GM19468 (cell line): ENCODE measurements at regions not wholly inside any gene's neighbourhood (a gene's known extent, or its start where the extent isn't known, plus 50 kb on each side); places are given as distances from the start of the nearest gene placed in this dataset.

Source experiments
- ATAC-seq: cut with Tn5 transposase; IDR thresholded peaks from one replicate; pipeline ENCODE4 v1.9.1; 2021; ENCODE audit warnings: mild to moderate bottlenecking, moderate library complexity, moderate number of reproducible peaks; ENCODE audit not compliant: unreplicated experiment; ENCODE audit errors: extremely low read depth

GRCh38 chrX:42943051-42943974 lies 165.3 kb upstream of the PPP1R2C start:
- peak; percentile 47 for ATAC-seq

- no peak for ATAC-seq
Measured at GRCh38 chrX:42944381-42944998, 166.5 kb upstream of the PPP1R2C start.

- no peak for ATAC-seq
Measured at GRCh38 chrX:42946544-42947194, 168.7 kb upstream of the PPP1R2C start.

- ATAC-seq: no peak
Measured at GRCh38 chrX:42948723-42949657, 171.0 kb upstream of the PPP1R2C start.

- no peak for ATAC-seq
Measured at GRCh38 chrX:42951747-42952146, 173.8 kb upstream of the PPP1R2C start.

DNA sequence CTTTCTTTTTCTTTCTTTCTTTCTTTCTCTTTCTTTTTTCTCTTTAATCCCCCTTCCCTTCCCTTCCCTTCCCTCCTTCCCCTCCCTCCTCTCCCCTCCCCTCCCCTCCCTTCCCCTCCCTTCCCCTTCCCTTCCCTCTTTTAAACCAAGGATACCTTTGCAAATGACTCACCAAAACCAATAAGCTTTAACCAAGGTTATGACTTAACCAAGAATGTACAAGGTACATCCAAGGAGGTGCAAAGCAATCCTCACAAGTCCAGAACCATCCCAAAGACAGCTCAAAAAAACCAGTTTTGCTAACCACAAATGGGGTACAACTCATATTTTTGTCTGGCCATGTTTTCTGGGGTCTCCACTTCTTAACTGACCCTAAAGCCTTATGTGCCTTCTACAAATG lies 174.7 kb upstream of the PPP1R2C start:
- ATAC-seq: no peak

GRCh38 chrX:42954880-42955279 lies 176.9 kb upstream of the PPP1R2C start:
- ATAC-seq: no peak

GRCh38 chrX:42955349-42955748 lies 177.4 kb upstream of the PPP1R2C start:
- ATAC-seq: peak; percentile 60

- no peak for ATAC-seq
Measured at GRCh38 chrX:42967681-42968300, 189.8 kb upstream of the PPP1R2C start.

DNA sequence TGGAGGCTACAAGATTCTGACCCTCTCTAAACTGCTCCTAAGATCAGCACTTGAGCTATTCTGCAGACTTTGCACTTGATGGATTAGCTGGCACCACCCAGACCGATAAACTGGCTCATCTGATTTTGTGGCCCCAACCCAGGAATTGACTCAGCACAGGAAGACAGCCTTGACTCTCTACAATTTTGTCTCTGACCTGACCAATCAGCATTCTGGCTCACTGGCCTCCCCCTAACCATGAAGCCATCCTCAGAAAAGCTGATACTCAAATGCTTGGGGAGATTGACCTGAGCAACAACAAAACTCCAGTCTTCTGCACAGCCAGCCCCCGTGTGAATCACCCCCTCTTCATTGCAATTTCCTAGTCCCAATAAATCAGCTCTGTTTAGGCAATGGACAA lies 195.4 kb upstream of the PPP1R2C start:
- ATAC-seq: no peak

GRCh38 chrX:42975906-42976305 lies 197.9 kb upstream of the PPP1R2C start:
- no peak for ATAC-seq

GRCh38 chrX:42976746-42977366 lies 198.9 kb upstream of the PPP1R2C start:
- ATAC-seq: no peak

DNA sequence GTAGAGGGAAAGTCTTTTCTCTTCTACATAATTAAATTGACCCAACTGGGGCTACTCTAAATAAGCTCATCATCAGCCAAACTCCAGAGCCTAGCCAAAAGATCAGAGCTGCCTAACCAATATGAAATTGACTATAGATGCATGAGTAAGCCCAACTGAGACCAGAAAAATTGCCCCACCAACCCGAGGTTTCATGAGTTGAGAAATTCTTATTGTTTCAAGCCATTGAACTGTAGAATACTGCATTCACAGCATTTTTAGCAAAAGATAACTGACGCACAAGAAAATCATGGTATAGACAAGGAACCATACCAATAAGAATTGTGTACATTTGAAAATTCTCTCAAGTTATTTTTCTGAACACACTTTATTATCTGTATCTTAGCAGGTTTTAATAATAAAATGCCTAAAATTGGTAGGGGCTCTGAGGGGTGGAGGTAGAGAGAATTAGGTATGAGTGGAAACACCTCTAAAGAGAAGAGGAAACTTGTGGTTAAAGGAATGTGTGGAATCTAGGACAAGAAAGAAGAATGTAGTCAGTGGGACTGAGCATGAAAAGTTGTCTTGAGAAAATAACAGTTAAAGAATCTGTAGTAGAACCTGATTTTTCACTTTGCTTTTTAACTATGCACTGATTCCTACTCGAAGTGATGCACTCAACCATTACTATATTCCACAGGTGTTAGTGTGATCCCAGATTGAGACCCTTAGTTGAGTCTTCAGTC lies 200.9 kb upstream of the PPP1R2C start:
- ATAC-seq: no peak

- no peak for ATAC-seq
Measured at GRCh38 chrX:42988700-42989099, 210.7 kb upstream of the PPP1R2C start.

- ATAC-seq: no peak
Measured at GRCh38 chrX:42992199-42992943, 214.4 kb upstream of the PPP1R2C start.

DNA sequence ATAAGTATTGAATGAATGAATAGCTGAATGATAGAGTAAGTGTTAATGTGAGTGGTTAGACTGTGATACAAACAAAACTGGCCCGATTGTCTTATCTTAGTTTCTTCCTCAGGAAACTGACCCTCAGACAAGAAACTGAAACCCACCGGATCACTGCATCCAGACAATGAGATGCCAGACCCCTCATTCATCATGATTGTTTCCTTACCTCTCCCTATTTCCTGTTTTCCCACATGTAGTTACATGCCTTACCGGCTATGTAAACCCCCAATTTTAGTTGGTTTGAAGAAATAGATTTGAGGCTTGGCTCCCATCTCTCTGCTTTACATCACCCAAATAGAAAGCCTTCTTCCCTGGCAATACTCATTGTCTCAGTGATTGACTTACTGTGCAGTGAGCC lies 218.9 kb upstream of the PPP1R2C start:
- ATAC-seq: no peak

DNA sequence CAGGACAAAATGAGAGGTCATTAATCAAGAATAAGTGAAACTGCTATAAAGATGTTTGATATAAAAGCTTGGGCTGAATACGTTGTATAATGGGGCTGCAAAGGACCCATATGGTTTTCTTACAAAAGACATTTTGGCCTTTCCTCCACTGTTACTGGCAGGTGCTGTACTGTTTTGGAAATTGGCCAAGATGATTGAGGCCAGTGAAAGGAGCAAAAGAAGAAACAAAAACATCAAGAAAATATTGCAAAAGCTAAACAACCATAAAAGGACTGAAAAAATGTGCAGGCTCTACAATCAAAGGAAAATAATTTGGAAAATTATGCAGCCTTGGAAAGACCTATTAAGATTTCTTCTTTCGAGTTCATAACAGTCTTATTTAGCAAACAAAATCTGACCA lies 222.2 kb upstream of the PPP1R2C start:
- ATAC-seq: no peak
